NCI-H510A treated with DMSO at 0.1 percent for 48 hours (cell line): ENCODE measurements at regions not wholly inside any gene's neighbourhood (a gene's known extent, or its start where the extent isn't known, plus 50 kb on each side); places are given as distances from the start of the nearest gene placed in this dataset.

ENCODE experiments used
- DNase-seq: peaks from one replicate; lab custom pipeline; 2025; lab: John Stamatoyannopoulos, UW

GRCh38 chr16:65219786-65220185, 97.9 kb upstream of the CDH11 start:
- DNase-seq: no peak

GRCh38 chr16:65218348-65218747, 96.5 kb upstream of the CDH11 start:
- DNase-seq: no peak

GRCh38 chr16:65213866-65214595, 92.2 kb upstream of the CDH11 start:
- DNase-seq: no peak

- DNase-seq: no peak
Measured at GRCh38 chr16:65212791-65213190, 90.9 kb upstream of the CDH11 start.

- DNase-seq: no peak
Measured at GRCh38 chr16:65212240-65212639, 90.4 kb upstream of the CDH11 start.

GRCh38 chr16:65202461-65202860, 80.6 kb upstream of the CDH11 start:
- no peak for DNase-seq

GRCh38 chr16:65201511-65201910, 79.6 kb upstream of the CDH11 start:
- no peak for DNase-seq

- no peak for DNase-seq
Measured at GRCh38 chr16:65200857-65201256, 79.0 kb upstream of the CDH11 start.

GRCh38 chr16:65200156-65200773, 78.4 kb upstream of the CDH11 start:
- DNase-seq: no peak

GRCh38 chr16:65196420-65197075, 74.7 kb upstream of the CDH11 start:
- DNase-seq: no peak

- no peak for DNase-seq
Measured at GRCh38 chr16:65195998-65196397, 74.1 kb upstream of the CDH11 start.

- no peak for DNase-seq
Measured at GRCh38 chr16:65185241-65185778, 63.4 kb upstream of the CDH11 start.

- no peak for DNase-seq
Measured at GRCh38 chr16:65181071-65181561, 59.3 kb upstream of the CDH11 start.

GRCh38 chr16:65178151-65178550, 56.3 kb upstream of the CDH11 start:
- DNase-seq: no peak

- no peak for DNase-seq
Measured at GRCh38 chr16:65176603-65177002, 54.7 kb upstream of the CDH11 start.

GRCh38 chr16:65172356-65172755, 50.5 kb upstream of the CDH11 start:
- no peak for DNase-seq
